ENCODE measurements at regions not wholly inside any gene's neighbourhood (a gene's known extent, or its start where the extent isn't known, plus 50 kb on each side); places are given as distances from the start of the nearest gene placed in this dataset.
"Not testable (repeated sequence)": the region's sequence is repeated elsewhere in the genome, so short reads cannot be mapped to it uniquely, and the experiment has no call there.

DNA sequence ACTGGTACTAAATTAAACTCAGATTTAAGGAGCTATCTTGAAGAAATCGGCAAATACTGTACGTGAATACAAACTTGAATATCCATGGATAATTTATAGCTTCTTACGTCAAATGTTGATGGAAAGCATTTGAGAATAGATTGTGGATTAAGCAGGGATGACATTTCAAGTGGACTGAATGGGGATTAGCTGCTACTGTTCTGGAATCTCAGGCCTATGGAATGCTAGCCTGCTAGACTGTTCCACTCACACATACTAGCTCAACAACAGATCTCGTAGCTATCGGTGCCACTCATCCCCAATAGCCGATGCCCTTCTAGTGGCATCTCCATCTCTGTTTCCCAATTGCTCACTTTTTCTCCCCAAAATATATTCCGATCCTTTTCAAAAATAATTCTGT is 62.0 kb upstream of the USP25 start:
- no peak overlapping the region for H2AFZ ChIP-seq (ENCODE audit: low read length)
- TF ChIP-seq, protein P1, sequence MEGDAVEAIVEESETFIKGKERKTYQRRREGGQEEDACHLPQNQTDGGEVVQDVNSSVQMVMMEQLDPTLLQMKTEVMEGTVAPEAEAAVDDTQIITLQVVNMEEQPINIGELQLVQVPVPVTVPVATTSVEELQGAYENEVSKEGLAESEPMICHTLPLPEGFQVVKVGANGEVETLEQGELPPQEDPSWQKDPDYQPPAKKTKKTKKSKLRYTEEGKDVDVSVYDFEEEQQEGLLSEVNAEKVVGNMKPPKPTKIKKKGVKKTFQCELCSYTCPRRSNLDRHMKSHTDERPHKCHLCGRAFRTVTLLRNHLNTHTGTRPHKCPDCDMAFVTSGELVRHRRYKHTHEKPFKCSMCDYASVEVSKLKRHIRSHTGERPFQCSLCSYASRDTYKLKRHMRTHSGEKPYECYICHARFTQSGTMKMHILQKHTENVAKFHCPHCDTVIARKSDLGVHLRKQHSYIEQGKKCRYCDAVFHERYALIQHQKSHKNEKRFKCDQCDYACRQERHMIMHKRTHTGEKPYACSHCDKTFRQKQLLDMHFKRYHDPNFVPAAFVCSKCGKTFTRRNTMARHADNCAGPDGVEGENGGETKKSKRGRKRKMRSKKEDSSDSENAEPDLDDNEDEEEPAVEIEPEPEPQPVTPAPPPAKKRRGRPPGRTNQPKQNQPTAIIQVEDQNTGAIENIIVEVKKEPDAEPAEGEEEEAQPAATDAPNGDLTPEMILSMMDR (conservative IDR thresholded peaks at IDR 0.05; ENCODE audit: low read length): no peak
- no peak for TF ChIP-seq EZH2phosphoT487 (IDR thresholded peaks at IDR 0.05; ENCODE audit: borderline replicate concordance)
- no peaks in the 10 kb centered on the region for H3K4me1 ChIP-seq (ENCODE audit: insufficient read depth, low read length, poor library complexity, severe bottlenecking)
- H3K4me2 ChIP-seq (ENCODE audit: low read depth, low read length, poor library complexity, severe bottlenecking): no peak overlapping the region
- H3K9ac ChIP-seq (ENCODE audit: low read depth, low read length, poor library complexity, severe bottlenecking): no peak overlapping the region
- H3K4me3 ChIP-seq (ENCODE audit: low read length, poor library complexity, severe bottlenecking): no peak overlapping the region
- no peaks in the 10 kb centered on the region for H3K79me2 ChIP-seq (ENCODE audit: insufficient read depth, low read length)
- H3K9me2 ChIP-seq (replicated peaks; ENCODE audit: low read depth, low read length): no peaks in the 10 kb centered on the region
- no peaks in the 10 kb centered on the region for H4K20me1 ChIP-seq (ENCODE audit: insufficient read depth, low read length, poor library complexity, severe bottlenecking)
- H3K36me3 ChIP-seq (ENCODE audit: insufficient read depth, low read length): no peaks in the 10 kb centered on the region
- no peaks in the 10 kb centered on the region for H3K27me3 ChIP-seq (ENCODE audit: insufficient read depth, low read length, poor library complexity, severe bottlenecking)
- no peaks in the 10 kb centered on the region for H3K9me3 ChIP-seq (ENCODE audit: insufficient read depth, low read depth, low read length)
- no peaks in the 10 kb centered on the region for H3F3A ChIP-seq (ENCODE audit: low read depth)

DNA sequence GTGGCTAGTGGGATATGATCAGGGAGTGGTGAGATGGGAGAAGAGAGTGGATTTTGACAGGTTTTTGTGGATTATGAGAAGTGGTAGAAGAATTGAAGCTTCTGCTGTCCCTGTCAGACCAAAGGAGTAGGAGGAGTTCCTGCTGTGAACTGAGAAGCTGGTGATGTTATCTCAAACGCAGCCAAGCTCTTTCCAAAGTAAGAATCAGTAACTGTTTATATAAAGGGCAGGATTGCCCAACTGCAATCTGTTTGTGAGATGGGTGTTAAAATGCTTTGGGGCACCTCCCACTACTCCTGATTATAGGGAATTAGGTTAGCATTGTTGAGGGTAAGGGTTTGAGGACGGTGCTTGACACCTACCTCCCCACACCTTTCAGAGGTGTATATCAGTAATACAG is 60.5 kb upstream of the USP25 start:
- H3K4me3 ChIP-seq (ENCODE audit: low read length, poor library complexity, severe bottlenecking): no peak overlapping the region
- no peaks in the 10 kb centered on the region for H3K9me3 ChIP-seq (ENCODE audit: insufficient read depth, low read depth, low read length)
- H3K9me2 ChIP-seq (replicated peaks; ENCODE audit: low read depth, low read length): no peaks in the 10 kb centered on the region
- H2AFZ ChIP-seq (ENCODE audit: low read length): no peak overlapping the region
- no peaks in the 10 kb centered on the region for H3F3A ChIP-seq (ENCODE audit: low read depth)
- no peaks in the 10 kb centered on the region for H3K27me3 ChIP-seq (ENCODE audit: insufficient read depth, low read length, poor library complexity, severe bottlenecking)
- no peak overlapping the region for H3K9ac ChIP-seq (ENCODE audit: low read depth, low read length, poor library complexity, severe bottlenecking)
- H3K4me1 ChIP-seq (ENCODE audit: insufficient read depth, low read length, poor library complexity, severe bottlenecking): no peaks in the 10 kb centered on the region
- no peak for TF ChIP-seq EZH2phosphoT487 (IDR thresholded peaks at IDR 0.05; ENCODE audit: borderline replicate concordance)
- TF ChIP-seq, protein P1 (conservative IDR thresholded peaks at IDR 0.05; ENCODE audit: low read length): no peak
- no peaks in the 10 kb centered on the region for H4K20me1 ChIP-seq (ENCODE audit: insufficient read depth, low read length, poor library complexity, severe bottlenecking)
- no peaks in the 10 kb centered on the region for H3K79me2 ChIP-seq (ENCODE audit: insufficient read depth, low read length)
- no peak overlapping the region for H3K4me2 ChIP-seq (ENCODE audit: low read depth, low read length, poor library complexity, severe bottlenecking)
- no peaks in the 10 kb centered on the region for H3K36me3 ChIP-seq (ENCODE audit: insufficient read depth, low read length)

DNA sequence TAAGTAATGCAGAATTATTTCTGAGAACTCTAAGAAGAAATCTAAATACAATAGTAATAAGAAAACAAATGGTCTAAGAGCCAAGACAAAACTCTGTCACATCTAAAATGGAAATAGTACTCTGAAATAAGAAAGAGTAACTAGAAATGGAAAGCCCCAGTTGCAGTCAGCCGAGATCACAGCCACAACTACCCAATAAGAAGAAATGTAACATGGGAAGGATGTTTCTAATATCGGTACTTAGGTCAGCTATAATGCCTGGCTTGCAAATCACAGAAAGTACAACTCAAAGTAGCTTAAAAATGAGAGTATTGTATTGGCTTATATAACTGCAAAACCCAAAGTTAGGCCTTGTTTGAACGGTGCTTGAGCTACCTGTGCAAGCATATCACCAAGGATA is 58.6 kb upstream of the USP25 start:
- Histone ChIP-seq H4K20me1 (ENCODE audit: insufficient read depth, low read length, poor library complexity, severe bottlenecking) (no peaks in the 10 kb centered on the region), H3K4me1 (ENCODE audit: insufficient read depth, low read length, poor library complexity, severe bottlenecking) (no peaks in the 10 kb centered on the region), H3K9me2 (replicated peaks; ENCODE audit: low read depth, low read length) (no peaks in the 10 kb centered on the region), H3K4me2 (ENCODE audit: low read depth, low read length, poor library complexity, severe bottlenecking) (no peak overlapping the region), H3K9me3 (ENCODE audit: insufficient read depth, low read depth, low read length) (no peaks in the 10 kb centered on the region), H3K9ac (ENCODE audit: low read depth, low read length, poor library complexity, severe bottlenecking) (no peak overlapping the region), H3K27me3 (ENCODE audit: insufficient read depth, low read length, poor library complexity, severe bottlenecking) (no peaks in the 10 kb centered on the region), H2AFZ (ENCODE audit: low read length) (no peak overlapping the region), H3F3A (ENCODE audit: low read depth) (no peaks in the 10 kb centered on the region), H3K79me2 (ENCODE audit: insufficient read depth, low read length) (no peaks in the 10 kb centered on the region), H3K36me3 (ENCODE audit: insufficient read depth, low read length) (no peaks in the 10 kb centered on the region), H3K4me3 (ENCODE audit: low read length, poor library complexity, severe bottlenecking) (no peak overlapping the region)
- no peak for TF ChIP-seq EZH2phosphoT487 (IDR thresholded peaks at IDR 0.05; ENCODE audit: borderline replicate concordance)
- TF ChIP-seq, protein P1 (conservative IDR thresholded peaks at IDR 0.05; ENCODE audit: low read length): no peak

DNA sequence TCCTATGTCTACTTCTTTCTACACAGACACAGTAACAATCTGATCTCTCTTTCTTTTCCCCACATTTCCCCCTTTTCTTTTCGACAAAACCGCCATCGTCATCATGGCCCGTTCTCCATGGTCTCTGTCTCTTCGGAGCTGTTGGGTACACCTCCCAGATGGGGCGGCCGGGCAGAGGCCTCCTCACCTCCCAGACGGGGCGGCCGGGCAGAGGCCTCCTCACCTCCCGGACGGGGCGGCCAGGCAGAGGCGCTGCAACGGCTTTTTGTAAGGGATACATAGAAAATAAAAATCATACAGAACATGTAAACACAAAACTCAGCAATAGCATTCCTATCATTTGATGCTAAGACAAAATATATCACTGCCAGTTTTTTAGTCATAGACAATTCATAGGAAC is 57.2 kb upstream of the USP25 start:
- not testable (repeated sequence) for H3K9me2 ChIP-seq (replicated peaks; ENCODE audit: low read depth, low read length); H3K27me3 ChIP-seq (ENCODE audit: insufficient read depth, low read length, poor library complexity, severe bottlenecking); H3K79me2 ChIP-seq (ENCODE audit: insufficient read depth, low read length); H2AFZ ChIP-seq (ENCODE audit: low read length); H3K9me3 ChIP-seq (ENCODE audit: insufficient read depth, low read depth, low read length); H4K20me1 ChIP-seq (ENCODE audit: insufficient read depth, low read length, poor library complexity, severe bottlenecking); H3K4me2 ChIP-seq (ENCODE audit: low read depth, low read length, poor library complexity, severe bottlenecking); H3K4me3 ChIP-seq (ENCODE audit: low read length, poor library complexity, severe bottlenecking); H3K9ac ChIP-seq (ENCODE audit: low read depth, low read length, poor library complexity, severe bottlenecking); H3K36me3 ChIP-seq (ENCODE audit: insufficient read depth, low read length); H3F3A ChIP-seq (ENCODE audit: low read depth); H3K4me1 ChIP-seq (ENCODE audit: insufficient read depth, low read length, poor library complexity, severe bottlenecking)
